Endothelial cell of umbilical vein (primary cell): ENCODE measurements at regions not wholly inside any gene's neighbourhood (a gene's known extent, or its start where the extent isn't known, plus 50 kb on each side); places are given as distances from the start of the nearest gene placed in this dataset.

Experiments used
- CTCF ChIP-seq, 2 donors: IDR thresholded peaks; 1 replicate in 1 of 2; 2 replicates in 1 of 2; pipeline ENCODE4 v1.5.1; 2011; ENCODE audit warnings: low read length in 2 of 2, mild to moderate bottlenecking in 2 of 2, moderate library complexity in 2 of 2, control low read depth in 1 of 2, inconsistent platforms in 1 of 2, low read depth in 1 of 2; ENCODE audit not compliant: insufficient read depth in 1 of 2; ENCODE audit errors: extremely low read depth in 1 of 2
- MAX ChIP-seq: IDR thresholded peaks from 2 replicates; pipeline ENCODE4 v1.6.1; 2011; ENCODE audit not compliant: insufficient read depth, insufficient read length
- POLR2A ChIP-seq: IDR thresholded peaks from 2 replicates; pipeline ENCODE4 v1.6.1; 2012; ENCODE audit warnings: low read depth, mild to moderate bottlenecking, control low read depth, low read length
- POLR2AphosphoS5 ChIP-seq: IDR thresholded peaks from 2 replicates; pipeline ENCODE4 v1.6.1; 2012; ENCODE audit warnings: low read depth, mild to moderate bottlenecking, control low read depth, low read length, moderate library complexity; ENCODE audit not compliant: insufficient read depth

DNA sequence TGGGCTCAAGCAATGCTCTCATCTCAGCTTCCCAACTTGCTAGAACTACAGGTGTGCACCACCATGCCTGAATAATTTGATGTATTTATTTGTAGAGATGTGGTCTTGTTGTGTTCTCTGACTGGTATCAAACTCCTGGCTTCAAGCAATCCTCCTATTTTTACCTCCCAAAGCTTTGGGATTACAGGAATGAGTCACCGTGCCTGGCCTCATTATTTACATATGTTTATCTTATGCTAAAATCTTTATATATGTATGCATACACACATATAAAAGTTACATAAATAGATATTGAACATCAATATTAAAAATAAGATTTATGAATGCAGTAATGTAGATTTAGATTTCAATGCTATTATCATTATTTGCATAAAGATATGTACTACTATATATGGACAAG lies 1634.5 kb upstream of the LRRTM3 start:
- TF ChIP-seq CTCF (IDR thresholded peaks at IDR 0.05; ENCODE audit: extremely low read depth in 1 of 2, insufficient read depth in 1 of 2, low read depth in 1 of 2, low read length in 2 of 2) (no peak), POLR2A (no peak), POLR2AphosphoS5 (no peak), MAX (no peak)
